ENCODE measurements at regions not wholly inside any gene's neighbourhood (a gene's known extent, or its start where the extent isn't known, plus 50 kb on each side); places are given as distances from the start of the nearest gene placed in this dataset.
"Not testable (repeated sequence)": the region's sequence is repeated elsewhere in the genome, so short reads cannot be mapped to it uniquely, and the experiment has no call there.

GRCh38 chr1:18561967-18562366 is 68.7 kb upstream of the PAX7 start:
- DNase-seq (ENCODE audit: low read depth) = no peak

DNA sequence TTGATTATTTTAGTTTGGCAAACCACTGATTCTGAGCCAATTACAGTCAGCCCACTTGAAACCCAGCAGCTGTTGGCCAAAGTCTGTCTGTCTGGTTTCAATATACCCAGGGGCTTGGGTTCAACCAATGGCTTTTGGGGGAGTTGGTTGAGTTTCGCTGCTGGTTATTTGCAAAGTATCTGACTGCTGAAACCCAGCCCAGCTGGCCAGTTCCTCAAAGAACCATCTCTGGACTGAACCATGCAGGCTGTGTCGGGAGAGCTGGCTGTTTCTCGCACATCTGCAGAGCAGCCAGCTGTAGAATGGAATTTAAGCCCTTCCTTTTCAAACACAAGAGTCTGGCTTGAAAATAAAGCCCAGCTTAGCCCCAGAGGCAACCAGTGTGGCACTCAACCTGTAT is 66.0 kb upstream of the PAX7 start:
- DNase-seq (ENCODE audit: low read depth) = no peak

GRCh38 chr1:18565321-18565720 is 65.3 kb upstream of the PAX7 start:
- no peak for DNase-seq (ENCODE audit: low read depth)

- DNase-seq (ENCODE audit: low read depth) = no peak
Observed at GRCh38 chr1:18568489-18568888, 62.2 kb upstream of the PAX7 start.

DNA sequence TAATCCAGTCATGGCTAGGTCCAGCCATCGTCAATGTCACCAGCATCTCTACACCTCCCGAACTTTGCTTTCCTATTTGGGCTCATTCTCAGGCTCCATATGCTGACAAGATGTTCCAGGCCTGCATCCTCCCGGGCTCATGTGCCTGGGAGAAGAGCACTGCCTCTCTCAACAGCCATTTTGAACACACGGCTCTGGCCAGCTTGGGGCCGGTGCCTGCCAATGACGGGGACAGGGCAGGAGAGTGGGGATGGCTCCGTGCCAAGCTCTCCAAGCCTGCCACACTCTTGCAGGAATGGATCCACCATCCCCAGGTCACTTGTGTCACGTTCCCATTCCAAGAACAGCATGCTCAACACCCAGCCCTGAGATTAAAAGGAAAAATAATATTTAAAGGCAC is 61.4 kb upstream of the PAX7 start:
- no peak for DNase-seq (ENCODE audit: low read depth)

- DNase-seq (ENCODE audit: low read depth) = no peak
Observed at GRCh38 chr1:18569811-18570545, 60.7 kb upstream of the PAX7 start.

DNA sequence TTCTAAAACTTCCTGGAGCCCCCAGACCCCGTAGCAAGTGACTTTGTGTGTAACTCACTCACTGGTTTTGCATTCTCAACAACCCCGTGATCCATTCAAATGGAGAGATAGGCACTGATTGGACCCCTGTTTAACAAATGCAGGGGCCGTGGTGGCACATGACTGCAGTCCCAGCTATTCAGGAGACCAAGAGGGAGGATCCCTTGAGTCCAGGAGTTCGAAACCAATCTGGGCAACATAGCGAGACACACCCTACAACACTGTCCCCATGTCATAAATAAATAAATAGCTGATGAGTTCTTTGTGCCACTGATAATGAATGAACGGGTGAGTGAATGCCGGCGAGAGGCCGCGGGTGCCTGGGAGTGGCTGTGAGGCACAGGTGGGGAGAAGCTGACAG is 59.4 kb upstream of the PAX7 start:
- DNase-seq (ENCODE audit: low read depth) = no peak

DNA sequence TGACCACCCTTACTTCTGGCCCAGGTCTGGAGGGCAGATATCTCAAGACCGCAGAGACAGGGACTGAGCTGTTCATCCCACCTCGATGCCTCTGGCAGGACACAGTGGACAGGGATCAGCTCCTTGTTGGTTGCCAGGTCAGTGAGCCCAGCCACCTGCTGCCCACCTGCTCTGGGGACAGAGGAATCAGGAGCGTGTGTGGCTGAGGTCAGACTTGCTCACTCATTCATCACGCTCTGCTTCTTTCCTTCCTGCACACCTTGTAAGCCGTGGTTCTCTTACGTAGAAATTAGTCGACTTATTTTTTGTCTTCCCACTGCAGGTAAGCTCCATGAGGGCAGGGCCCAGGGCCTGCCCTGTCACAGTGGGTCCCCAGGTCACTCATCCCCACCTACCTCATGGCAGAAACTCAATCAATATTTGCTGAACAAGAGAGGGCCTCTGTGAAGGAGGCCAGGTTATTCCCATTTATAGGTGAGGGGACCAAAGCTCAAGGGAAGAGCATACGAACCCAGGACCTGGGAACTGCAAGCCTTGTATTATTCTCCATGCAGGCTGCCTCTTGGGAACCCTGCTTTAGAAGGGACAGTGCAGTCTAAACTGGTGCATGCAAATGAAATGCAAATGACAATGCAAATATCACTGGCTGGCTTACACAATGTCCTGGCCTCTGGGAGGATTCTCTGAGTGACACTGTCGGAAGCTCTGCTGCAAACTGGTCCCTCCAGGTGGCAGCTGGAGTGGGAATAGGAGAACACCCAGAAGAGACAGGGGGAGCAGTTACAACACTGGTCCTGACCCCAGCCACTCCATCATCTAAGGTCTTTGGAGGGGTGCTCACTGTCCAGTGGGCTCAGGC is 58.4 kb upstream of the PAX7 start:
- DNase-seq (ENCODE audit: low read depth) = no peak

- DNase-seq (ENCODE audit: low read depth) = no peak
Observed at GRCh38 chr1:18573170-18573569, 57.5 kb upstream of the PAX7 start.

DNA sequence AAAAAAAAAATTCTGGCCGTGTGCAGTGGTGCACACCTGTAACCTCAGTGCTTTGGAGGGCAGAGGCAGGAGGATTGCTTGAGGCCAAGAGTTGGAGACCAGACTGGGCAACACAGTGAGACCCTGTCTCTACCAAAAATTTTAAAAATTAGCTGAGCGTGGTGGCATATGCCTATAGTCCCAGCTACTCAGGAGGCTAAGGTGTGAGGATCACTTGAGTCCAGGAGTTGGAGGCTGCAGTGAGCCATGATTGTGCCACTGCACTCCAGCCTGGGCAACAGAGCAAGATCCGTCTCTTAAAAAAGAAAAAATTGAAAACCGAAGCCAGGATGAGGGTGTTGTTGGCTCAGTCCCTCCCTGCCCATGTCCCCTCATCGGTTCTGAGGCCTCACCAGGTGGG is 55.9 kb upstream of the PAX7 start:
- no peak for DNase-seq (ENCODE audit: low read depth)

- peak; percentile 20 for DNase-seq (ENCODE audit: low read depth)
Observed at GRCh38 chr1:18575620-18576019, 55.0 kb upstream of the PAX7 start.

- DNase-seq (ENCODE audit: low read depth) = no peak
Observed at GRCh38 chr1:18578271-18578670, 52.4 kb upstream of the PAX7 start.

GRCh38 chr1:18579267-18579666 is 51.4 kb upstream of the PAX7 start:
- DNase-seq (ENCODE audit: low read depth) = not testable (repeated sequence)

DNA sequence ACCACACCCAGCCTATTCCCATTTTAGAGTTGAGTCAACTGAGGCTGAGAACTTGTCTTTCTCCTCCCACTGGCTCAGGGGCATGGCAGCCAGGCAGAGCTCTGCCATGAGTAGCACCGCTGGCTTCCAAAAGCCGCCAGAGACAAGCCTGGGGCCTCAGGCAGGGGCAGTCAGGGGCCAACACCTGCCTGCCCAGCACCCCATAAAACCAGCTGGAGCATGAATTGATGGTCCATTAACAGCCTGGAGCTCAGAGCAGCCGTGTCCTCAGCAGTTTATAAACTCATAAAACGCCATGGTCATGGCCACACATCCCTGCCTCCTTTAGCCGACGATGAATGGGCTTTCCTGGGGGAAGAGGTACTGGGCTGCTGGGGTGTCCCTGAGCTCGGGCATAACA is 50.6 kb upstream of the PAX7 start:
- no peak for DNase-seq (ENCODE audit: low read depth)

GRCh38 chr1:18580691-18581419 is 49.8 kb upstream of the PAX7 start:
- no peak for DNase-seq (ENCODE audit: low read depth)
